ENCODE measurements at regions not wholly inside any gene's neighbourhood (a gene's known extent, or its start where the extent isn't known, plus 50 kb on each side); places are given as distances from the start of the nearest gene placed in this dataset.

DNA sequence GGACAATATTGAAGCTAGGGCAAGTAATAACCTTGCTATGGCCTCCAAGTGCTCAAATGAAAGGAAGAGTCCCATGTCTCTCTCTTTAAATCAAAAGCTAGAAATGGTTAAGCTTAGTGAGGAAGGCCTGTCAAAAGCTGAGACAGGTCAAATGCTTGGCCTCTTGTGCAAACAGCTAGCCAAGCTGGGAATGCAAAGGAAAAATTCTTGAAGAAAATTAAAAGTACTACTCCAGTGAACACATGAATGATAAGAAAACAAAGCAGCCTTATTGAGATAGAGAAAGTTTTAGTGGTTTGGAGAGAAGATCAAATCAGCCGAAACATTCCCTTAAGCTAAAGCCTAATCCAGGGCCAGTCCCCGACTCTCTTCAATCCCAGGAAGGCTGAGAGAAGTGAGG, 84.1 kb upstream of the PLEKHA5 start:
- FAIRE-seq (no peak), DNase-seq (ENCODE audit: low read depth in 1 of 2, low spot score in 2 of 2) (no peak)
- TF ChIP-seq RNF2 (IDR thresholded peaks at IDR 0.05; ENCODE audit: borderline replicate concordance, low read depth, low read length, missing control alignments, poor library complexity, severe bottlenecking) (no peak), GABPA (IDR thresholded peaks at IDR 0.05; ENCODE audit: borderline replicate concordance, insufficient read depth, low read length) (no peak), CTBP2 (IDR thresholded peaks at IDR 0.05; ENCODE audit: borderline replicate concordance, insufficient read depth, insufficient read length, low read length) (no peak), ASH2L (IDR thresholded peaks at IDR 0.05; ENCODE audit: low read length) (no peak), NANOG (IDR thresholded peaks at IDR 0.05; ENCODE audit: insufficient read depth, low read depth, low read length, poor library complexity, severe bottlenecking) (no peak), BCL11A (IDR thresholded peaks at IDR 0.05; ENCODE audit: low read depth in 2 of 2, low read length in 2 of 2) (no peak), EGR1 (IDR thresholded peaks at IDR 0.05; ENCODE audit: borderline replicate concordance, low read depth, low read length) (no peak), JUN (IDR thresholded peaks at IDR 0.05; ENCODE audit: low read depth, low read length) (no peak), POLR2AphosphoS5 (IDR thresholded peaks at IDR 0.05; ENCODE audit: low read depth, low read length) (no peak), RXRA (IDR thresholded peaks at IDR 0.05; ENCODE audit: insufficient read depth, low read depth, low read length) (no peak), BACH1 (IDR thresholded peaks at IDR 0.05; ENCODE audit: low read length) (no peak)
- TF ChIP-seq, protein P1, sequence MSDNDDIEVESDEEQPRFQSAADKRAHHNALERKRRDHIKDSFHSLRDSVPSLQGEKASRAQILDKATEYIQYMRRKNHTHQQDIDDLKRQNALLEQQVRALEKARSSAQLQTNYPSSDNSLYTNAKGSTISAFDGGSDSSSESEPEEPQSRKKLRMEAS (IDR thresholded peaks at IDR 0.05): no peak
- Histone ChIP-seq H3K14ac (ENCODE audit: insufficient read length) (no peak overlapping the region), H3K23me2 (ENCODE audit: low read depth, low read length) (no peaks in the 10 kb centered on the region), H3K9me3 (ENCODE audit: insufficient read depth in 2 of 2, low read depth in 1 of 2, low read length in 1 of 2) (no peaks in the 10 kb centered on the region), H2BK5ac (ENCODE audit: low read depth, low read length) (no peak overlapping the region), H3K56ac (replicated peaks; ENCODE audit: insufficient read length, low read depth, low read length) (no peak overlapping the region), H2AK5ac (ENCODE audit: low read depth, low read length) (no peak overlapping the region), H2BK12ac (ENCODE audit: low read depth, low read length) (no peak overlapping the region), H3K36me3 (ENCODE audit: control insufficient read depth in 2 of 4, insufficient read depth in 4 of 4, low read length in 3 of 4) (no peaks in the 10 kb centered on the region), H3K4me3 (ENCODE audit: extremely low read depth in 1 of 4, insufficient read depth in 2 of 4, low read depth in 3 of 4, low read length in 4 of 4) (no peak overlapping the region), H4K91ac (replicated peaks; ENCODE audit: insufficient read length, low read length) (no peak overlapping the region), H3K23ac (ENCODE audit: insufficient read length) (no peak overlapping the region), H2BK120ac (replicated peaks; ENCODE audit: low read depth, low read length) (no peak overlapping the region), H2AFZ (ENCODE audit: low read length) (no peak overlapping the region), H3K79me1 (ENCODE audit: low read depth, low read length) (no peaks in the 10 kb centered on the region), H3K4ac (replicated peaks; ENCODE audit: insufficient read length, low read depth, low read length) (no peak overlapping the region), H3K27ac (ENCODE audit: low read depth, low read length) (no peak overlapping the region), H3K27me3 (replicated peaks in 1 of 4; ENCODE audit: control insufficient read depth in 3 of 4, extremely low read depth in 1 of 4, insufficient read depth in 3 of 4, low read length in 3 of 4) (no peaks in the 10 kb centered on the region), H2BK20ac (ENCODE audit: low read length) (no peak overlapping the region), H3K4me1 (replicated peaks in 1 of 4; ENCODE audit: control insufficient read depth in 3 of 4, insufficient read depth in 4 of 4, low read length in 3 of 4) (no peaks in the 10 kb centered on the region), H3K79me2 (ENCODE audit: control insufficient read depth in 1 of 2, insufficient read depth in 2 of 2, low read length in 2 of 2) (no peaks in the 10 kb centered on the region), H3K4me2 (ENCODE audit: insufficient read depth in 1 of 2, low read depth in 2 of 2, low read length in 2 of 2) (no peak overlapping the region), H3K9ac (replicated peaks in 1 of 4; ENCODE audit: extremely low read depth in 1 of 4, low read depth in 3 of 4, low read length in 3 of 4) (no peak overlapping the region), H4K8ac (ENCODE audit: extremely low read depth, insufficient read depth, low read length) (no peak overlapping the region), H4K5ac (ENCODE audit: insufficient read length, low read depth, low read length) (no peak overlapping the region), H2BK15ac (ENCODE audit: low read length) (no peak overlapping the region), H4K20me1 (replicated peaks in 1 of 2; ENCODE audit: control insufficient read depth in 1 of 2, insufficient read depth in 2 of 2, low read length in 2 of 2) (no peaks in the 10 kb centered on the region), H3K18ac (ENCODE audit: extremely low read depth, low read length) (no peak overlapping the region)
- ChIA-PET POLR2A (ENCODE audit: partially characterized antibody) (no interaction called here), CTCF (ENCODE audit: partially characterized antibody) (no interaction called here)
- WGBS, 2 experiments (ENCODE audit: extremely low coverage in 1 of 2, insufficient coverage in 1 of 2, insufficient read length in 1 of 2, insufficient replicate concordance in 2 of 2, low coverage in 1 of 2, low lambda C conversion rate in 2 of 2, missing lambda C conversion rate in 1 of 2): 90% methylated on average over 2 of the region's 2 CpGs; no CpG with 5 or more reads in 1 of the 2 experiments

Data from H1 (cell line).